GM21717 (cell line): ENCODE measurements at regions not wholly inside any gene's neighbourhood (a gene's known extent, or its start where the extent isn't known, plus 50 kb on each side); places are given as distances from the start of the nearest gene placed in this dataset.

Source experiments
- ATAC-seq: cut with Tn5 transposase; IDR thresholded peaks from one replicate; pipeline ENCODE4 v1.9.1; 2021; ENCODE audit warnings: mild to moderate bottlenecking, moderate library complexity; ENCODE audit not compliant: unreplicated experiment

DNA sequence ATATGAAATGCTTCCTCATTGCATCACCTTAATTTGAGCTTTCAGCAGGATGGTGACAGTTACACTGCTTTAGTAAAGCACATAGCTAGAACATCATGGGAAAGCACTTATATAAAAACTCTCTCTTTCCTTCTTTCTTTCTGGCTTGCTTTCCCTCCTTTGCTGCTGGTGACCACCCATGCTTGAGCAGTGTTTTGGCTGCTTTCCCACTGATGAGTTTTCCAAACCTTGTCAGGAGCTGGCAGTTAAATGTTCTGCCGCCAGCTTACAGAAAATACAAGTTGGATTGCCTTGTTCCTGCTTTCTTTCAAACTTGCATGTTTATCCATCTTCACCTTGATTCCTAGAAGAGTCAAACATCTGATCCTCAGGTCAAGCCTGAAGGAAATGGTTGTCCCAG is 323.9 kb downstream of the FOXA2 start:
- no peak for ATAC-seq

DNA sequence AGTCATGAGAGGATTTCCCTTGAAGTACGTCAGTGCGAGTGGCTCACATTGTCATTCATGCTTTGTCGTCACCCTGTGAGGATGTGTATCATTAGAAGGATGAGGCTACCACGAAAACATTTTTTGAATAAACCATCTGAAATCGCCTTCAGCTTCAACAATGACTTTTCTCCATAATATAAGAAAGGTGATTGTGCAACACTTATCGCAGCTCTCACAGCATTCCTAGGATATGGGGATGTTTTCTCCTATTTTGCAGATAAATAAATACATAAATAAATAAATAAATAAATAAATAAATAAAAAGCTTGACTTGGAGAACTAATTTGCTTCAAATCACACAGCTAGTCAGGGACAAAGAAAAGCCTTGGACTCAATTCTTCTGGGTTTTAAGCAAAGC is 326.5 kb downstream of the FOXA2 start:
- ATAC-seq: no peak

DNA sequence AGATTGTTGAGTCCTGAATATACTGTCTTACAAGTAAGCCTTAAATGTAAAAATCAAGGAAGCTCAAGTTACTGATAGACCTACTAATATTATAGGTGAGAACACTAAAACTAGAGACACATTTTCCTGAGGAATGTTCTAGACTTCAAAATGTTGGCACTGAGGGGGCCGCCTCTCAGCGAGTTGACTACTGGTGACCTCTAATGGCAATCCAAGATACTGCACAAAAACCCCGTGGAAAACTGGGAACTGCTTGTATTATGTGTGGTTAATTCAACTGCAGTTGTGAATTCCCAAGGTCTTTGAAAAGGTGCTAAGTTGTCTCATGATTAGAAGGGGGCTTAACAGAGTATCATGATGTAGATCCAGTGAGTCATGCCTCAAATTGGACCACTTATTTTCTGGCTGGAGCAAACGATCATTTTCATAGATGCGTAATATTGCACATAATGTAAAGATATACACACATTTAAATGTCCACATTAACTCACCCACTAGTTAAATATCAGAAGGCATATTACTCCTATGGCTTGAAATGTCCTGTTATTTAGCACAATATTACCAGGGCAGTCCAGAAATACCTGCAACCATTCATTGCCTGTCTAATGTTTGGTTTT is 336.2 kb downstream of the FOXA2 start:
- no peak for ATAC-seq

DNA sequence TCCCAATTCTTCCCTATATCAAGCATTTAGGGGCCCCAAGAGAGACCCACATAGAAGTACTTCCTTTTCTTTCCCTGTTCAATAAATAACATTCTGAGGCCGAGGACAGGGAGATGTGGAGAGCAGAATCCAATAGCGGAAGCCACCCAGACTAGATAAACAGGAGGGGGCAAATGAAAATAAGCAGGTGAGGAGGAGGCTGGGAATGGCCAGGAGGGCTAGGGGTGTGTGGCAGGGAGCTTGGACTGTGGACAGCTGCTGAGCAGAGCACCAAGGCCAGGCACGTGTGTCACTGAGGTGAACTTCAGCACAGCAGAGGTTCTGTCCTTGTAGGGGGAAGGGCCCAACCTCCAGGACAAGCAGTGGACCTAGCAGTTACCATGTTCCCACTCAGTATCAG is 339.2 kb downstream of the FOXA2 start:
- ATAC-seq: no peak

DNA sequence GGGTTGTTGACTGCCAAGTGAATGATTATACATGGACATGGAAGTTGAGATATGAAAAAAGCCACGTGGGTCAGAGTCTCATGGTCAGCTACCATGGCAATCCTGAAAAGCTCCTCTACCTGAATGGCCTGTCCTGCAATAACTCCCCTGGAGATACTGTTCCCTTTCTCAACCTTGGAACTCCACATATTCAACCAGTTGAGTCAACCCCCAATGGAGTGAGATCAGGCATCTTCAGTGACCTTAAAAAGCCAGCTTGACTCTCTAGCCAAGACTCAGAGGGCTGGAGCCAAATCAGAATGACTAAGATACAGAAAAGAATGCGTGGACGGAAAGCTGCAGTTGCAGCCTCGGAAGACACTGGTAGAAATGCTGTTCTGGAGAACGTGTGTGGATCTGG is 341.3 kb downstream of the FOXA2 start:
- no peak for ATAC-seq

DNA sequence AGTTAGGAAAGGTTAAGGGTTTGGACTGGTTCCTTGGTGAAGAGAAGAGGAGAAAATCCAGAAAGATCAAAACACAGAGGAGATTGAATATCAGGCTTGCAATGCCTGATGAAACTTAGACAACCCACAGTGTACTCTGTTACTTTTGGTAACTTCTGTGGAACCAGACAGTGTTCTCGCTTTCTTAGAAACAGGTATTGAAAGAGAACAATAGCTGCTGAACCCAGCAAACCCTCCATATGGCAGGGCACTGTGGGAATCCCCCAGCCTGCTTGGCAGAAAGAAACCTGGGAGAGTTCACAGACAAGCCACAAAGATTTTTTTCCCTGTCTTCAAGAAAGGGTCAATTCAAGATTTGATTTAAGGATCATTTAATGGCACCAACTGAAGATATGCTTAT is 342.8 kb downstream of the FOXA2 start:
- no peak for ATAC-seq

DNA sequence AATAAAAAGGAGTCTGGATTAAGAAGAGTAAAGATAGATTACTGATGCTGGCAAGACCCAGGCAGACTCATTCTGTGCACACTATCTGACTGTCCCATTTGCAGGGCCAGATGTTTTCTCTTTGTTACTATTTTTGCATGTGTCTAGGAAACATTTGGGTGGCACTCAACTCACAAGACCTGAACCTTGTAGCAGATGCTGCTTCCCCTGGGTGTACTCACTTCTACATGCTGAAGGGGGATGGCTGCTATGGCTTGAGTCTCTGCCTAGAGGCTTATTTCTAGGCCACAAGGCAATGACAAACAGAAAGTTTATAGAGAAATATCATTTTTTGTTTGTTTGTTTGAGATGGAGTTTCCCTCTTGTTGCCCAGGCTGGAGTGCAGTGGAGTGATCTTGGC is 351.4 kb downstream of the FOXA2 start:
- no peak for ATAC-seq

DNA sequence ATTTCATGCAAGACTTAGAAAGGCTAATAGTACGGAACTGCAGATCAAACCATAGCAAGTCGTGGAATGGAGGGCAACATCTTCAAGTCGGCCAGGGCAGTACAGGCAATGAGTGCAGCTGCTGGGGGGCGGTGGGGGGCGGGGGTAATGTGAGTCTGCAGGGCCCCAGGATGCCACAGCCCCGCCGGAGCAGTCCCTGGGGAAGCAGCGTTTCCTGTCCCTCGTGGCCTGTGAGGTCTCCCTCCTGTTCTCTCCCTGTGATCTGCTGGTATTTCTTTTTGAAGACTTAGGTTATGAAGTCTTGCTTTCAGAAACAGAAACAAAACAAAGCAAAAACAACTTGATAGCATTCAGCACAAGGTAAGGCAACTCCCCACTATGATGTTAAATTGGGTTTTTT is 351.9 kb downstream of the FOXA2 start:
- ATAC-seq: no peak

DNA sequence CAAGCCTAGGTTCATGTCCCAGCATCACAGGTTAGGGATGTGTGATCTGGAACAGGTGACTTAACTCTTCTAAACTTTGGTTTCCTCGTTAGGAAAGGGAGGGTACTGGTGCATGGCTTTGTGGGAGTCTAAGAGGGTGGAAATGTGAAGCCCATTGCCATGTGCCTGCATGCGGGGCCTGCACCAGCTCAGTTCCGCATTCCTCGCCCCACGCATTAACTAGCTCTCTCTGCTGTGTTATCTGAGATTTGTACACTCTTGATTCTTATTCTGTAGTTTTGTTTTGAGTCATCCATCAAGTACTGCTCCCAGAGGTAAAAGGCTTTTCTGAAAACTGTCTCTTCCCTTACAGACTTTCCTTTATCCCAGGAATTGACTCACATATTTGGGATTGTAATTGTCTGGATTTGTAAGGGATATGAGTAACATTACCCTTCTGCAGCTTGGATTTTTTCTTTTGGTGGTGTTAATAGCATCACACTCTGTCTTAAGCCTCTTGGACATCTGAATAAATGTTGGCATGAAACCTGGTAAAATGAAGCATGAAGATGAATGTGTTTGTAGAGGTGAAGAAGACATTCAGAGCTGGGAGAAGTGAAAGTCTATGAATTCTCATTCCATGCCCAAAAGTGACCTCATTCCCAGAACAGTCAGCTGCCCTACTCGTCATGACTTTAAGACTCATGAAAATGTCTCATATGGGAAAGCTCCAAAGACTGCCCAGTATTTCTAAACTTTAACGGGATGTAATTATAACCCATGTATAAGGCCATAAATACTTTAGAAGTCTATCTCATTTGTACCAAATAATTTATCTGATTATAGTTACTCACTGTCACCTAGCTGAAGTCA is 357.3 kb downstream of the FOXA2 start:
- no peak for ATAC-seq

DNA sequence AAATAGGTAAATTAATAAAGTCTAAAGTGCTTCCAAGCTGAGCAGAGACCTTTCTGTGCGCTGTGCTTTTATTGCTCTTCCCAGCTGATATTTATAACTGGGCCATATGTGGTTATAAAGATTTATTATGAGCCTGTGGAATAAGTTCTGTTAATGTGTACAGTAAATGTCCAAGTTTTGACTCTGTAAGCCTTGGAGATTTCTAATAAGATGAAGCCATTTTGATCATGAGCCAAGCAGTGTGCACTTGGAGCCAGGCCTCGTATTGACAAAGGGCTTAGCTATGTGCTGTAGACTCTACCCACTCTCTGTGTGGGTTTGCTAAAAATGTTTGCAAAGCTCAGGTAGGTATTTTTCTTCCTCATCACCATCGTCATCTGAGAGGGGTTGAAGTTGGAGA is 361.1 kb downstream of the FOXA2 start:
- no peak for ATAC-seq

DNA sequence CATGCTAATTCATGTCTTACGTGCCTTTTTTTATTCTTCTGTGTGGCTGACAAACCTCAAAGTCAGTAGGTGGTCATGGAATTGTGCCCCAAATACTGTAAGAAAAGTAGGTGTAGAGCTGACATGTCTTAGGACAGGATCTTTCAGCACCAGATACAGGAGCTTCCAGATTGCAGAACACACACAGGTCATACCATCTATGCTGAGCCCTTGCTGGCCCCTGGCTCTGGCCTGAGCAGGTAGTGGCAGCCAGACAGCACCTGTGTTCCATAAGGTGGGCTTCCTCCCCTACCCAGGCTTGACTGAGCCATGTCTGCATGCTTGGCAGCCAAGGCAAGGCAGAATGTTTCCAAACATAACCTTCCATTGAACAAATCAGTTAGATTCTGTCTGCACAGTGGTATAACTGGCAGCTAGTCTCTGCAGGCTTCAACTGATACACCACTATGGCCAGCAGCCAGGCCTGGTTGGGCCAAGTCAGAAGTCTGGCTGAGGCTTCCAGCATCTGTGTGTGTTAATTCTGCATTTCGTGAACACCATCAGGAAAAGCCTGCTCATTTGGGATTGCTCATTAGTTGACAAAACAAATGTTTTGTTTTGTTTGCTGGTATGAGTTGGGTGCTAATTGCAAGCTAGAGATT is 366.5 kb downstream of the FOXA2 start:
- no peak for ATAC-seq

DNA sequence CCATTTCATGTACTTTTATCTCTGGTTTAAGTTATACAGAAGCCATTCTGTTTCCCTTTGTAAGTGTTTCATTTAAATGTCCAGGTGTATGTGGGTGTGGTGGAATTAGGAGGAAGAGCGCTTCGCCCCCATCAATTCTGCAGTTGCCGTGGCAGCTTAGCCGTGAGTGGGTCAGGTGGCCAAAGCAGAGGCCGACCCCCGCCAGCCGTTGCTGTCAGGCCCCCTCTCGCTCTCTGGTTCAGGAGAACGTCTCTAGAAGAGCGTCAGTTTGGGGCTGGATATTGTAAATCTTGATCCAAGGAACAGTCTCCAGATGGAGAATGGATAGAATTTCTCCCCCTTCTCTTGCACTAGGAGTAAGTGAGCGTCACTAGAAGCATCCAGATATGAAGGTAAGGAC is 367.4 kb downstream of the FOXA2 start:
- ATAC-seq: no peak

DNA sequence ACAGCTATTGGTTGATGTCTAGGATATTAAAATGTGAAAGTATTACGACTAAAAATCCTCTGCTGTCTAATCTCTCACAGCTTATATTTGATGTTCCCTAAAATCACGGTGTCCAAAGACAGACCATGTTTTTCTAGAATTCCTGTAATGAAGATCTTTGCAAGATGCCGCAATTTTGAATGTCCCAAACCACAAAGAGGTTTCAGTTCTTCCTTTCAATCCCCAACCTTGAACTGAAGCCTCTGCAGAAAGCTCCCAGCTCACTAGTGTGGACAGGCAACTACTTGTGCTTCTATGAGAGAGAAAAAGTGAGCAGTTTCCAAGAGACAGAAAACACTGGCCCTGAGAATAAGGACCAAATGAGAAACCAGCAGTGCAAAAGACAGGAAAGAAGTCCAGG is 370.1 kb downstream of the FOXA2 start:
- ATAC-seq: no peak

DNA sequence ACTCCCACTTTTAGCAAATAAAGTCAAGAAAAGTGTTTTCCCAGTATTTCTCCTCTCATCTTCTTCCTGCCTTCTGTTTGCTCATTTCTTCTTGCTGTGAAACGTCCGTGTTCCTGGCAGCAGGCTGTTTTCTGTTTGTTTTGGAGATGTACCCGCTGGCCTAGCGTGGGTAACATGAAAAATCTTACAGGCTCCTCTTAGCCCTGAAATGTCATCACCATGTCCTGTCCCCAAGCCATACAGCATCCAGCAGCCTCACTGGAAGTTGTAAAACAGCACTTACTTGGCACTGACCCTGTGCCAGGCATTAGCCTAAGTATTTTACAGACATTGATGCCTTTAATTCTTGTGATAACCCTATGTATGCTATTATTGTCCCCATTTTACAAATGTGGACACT is 371.1 kb downstream of the FOXA2 start:
- ATAC-seq: no peak

DNA sequence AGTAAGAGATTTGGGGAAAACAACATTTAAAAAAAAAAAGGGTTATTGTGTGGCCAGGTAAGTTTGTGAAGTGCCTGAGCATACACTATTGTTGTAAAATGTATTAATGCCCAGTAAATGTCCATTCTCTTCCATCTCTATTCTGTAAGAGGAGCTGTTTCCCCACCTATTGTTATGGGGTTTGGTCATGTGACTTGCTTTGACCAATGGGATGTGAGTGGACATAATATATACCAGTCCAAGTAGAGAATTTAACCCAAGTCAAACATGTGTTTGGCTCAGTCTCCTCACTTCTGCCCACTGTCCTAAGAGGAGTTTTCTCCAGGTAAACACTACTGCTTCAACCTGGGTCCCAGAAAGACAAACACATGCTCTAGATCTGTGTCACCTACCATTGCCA is 377.1 kb downstream of the FOXA2 start:
- no peak for ATAC-seq

DNA sequence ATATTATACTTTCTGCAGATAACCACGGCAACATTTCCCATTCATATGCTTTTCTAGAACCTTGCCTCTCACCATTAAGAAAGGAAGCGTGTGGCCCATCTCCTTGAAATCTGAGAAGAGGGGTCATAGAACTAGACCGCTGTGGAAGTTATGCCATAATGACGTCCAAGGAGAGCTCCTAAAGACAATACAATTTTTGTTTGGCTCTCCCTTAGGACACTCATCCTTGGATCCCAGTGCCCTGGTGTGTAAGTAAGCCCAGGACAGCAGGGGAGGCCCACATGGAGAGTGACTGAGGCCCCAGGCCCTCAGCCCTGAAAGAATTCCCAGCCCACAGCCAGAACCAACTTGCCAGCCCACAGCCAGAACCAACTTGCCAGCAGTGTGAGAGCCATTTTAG is 379.6 kb downstream of the FOXA2 start:
- ATAC-seq: no peak

DNA sequence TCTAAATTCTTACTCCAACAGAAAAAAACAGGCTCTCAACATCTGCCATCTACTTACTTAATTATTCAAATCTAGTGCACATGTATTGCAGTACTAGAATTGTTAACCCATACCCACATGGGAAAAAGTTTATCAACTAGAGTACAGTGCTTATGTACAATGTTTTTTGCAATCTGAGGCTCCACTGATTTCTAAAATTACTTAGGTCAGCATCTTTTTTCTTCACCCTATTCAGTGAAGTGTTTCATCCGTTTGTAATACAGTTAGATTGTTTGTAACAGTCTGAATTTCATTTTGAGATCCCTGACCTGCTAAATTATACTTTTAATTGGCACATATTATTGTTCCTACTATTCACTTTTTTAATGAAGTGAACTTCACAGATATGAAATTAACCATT is 402.2 kb downstream of the FOXA2 start:
- ATAC-seq: no peak

DNA sequence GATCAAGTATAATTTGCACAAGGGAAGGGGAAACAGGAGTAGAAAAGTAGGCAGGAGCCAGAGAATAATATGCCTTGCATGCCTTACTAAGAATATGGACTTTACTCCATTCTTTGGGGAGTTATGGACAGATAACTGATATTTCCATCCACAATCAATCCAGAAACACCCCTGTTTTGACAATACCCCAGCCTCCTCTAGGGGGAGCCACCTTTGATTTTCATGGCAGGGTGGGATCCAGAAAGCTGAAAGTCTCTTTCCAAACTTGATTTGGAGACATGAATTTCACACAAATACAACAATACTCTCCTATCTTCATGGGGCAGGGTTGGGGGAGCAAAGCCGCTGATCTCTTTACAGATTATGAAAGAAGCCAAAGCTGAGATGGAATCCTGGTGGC is 404.1 kb downstream of the FOXA2 start:
- no peak for ATAC-seq

DNA sequence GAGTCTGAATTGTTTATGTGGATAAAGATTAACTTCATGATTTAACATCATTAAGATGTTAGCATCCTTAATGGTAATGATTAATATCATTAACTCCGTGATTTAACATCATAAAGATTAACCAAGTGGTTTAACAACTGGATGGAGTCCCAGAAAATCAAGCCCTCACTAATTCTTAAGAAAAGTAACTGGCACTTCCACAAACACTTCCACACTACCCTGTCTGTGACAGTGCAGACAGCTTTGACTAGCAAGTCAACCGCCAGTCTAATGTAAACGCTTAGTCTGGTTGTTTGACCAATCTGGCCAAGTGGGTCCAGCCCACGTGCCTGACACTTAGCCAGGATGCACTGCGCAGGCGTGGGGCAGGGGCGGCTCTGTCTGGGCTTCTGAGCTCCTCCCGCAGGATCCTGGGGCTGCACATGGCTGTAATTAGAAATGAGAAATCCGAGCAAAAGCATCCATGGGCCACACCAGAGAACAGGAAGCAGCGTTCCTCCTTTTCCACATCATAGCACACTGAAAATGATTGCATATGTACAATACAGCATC is 424.2 kb downstream of the FOXA2 start:
- ATAC-seq: no peak

DNA sequence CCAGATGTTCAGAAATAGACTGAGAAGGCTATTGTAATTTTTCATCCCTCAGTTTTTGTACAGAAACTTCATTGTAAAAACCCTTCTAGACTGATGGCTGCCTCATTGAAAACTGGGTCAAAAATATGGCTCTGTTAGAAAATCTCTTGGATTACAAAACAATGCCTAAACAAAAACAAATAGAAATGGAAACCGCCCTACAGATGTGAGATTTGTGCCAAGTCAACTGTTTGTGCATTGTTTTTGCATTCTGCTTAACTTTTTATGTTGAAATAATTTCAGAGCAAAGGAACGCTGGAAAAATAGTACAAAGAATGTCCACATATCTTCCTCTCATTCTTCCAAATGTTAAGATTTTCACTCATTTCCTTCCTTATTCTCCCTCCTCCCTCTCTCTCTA is 425.1 kb downstream of the FOXA2 start:
- no peak for ATAC-seq

DNA sequence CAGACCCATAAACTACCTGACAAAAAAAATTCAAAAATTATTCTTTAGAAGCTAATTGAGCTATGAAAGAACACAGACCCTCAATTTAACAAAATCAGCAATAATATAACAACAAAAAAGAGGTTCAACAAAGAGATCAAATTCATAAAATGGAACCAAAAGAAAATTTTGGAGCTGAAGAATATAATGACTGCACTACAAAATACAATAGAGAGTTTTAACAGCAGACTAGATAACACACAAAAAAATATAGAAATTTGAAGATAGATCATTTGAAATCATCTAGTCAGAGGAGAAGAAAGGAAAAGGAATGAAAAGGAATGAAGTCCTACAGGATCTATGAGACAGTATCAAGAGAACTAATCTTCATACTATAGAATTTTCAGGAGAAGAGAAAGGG is 422.1 kb downstream of the PAX1 start:
- ATAC-seq: no peak
